GM13977 (cell line): ENCODE measurements at regions not wholly inside any gene's neighbourhood (a gene's known extent, or its start where the extent isn't known, plus 50 kb on each side); places are given as distances from the start of the nearest gene placed in this dataset.

ENCODE experiments used
- DNase-seq: peaks from one replicate; pipeline ENCODE4 v3.0.0; 2012; ENCODE audit warnings: low spot score
- in situ Hi-C: fragments of 300-500 bp; cut with MboI; formaldehyde crosslinking; loops from one replicate; pipeline ENCODE4 v1.12.0; 2022; ENCODE audit warnings: low sequenced_read_pairs, low pct_unique_long_range_greater_than_20kb, mixed read lengths, inconsistent platforms; ENCODE audit not compliant: unreplicated experiment
- TF ChIP-seq, protein P1 (sequence below): IDR thresholded peaks from 2 replicates; pipeline ENCODE4 v1.5.1; 2012; ENCODE audit warnings: mild to moderate bottlenecking, control low read depth; ENCODE audit not compliant: insufficient read depth; ENCODE audit errors: extremely low read depth, missing control alignments

DNA sequence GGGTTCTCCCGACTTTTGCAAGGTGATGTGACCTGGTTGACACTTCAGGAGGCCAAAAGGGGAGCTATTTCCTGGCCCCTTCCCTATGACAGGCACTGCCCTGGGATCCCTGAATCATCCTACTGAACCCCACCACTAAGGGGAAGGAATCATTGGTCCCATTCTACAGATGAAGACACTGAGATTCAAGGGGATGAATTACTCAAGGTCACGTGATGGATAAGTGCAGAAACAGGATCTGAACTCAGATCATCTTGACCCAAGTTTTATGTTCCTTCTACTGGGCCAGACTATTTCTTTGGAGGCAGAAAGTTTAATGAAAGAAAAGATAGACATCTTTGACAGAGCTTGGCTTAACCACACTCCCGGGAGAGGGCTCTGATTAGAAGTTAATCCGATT lies 258.7 kb downstream of the RRAGC start:
- TF ChIP-seq, protein P1, sequence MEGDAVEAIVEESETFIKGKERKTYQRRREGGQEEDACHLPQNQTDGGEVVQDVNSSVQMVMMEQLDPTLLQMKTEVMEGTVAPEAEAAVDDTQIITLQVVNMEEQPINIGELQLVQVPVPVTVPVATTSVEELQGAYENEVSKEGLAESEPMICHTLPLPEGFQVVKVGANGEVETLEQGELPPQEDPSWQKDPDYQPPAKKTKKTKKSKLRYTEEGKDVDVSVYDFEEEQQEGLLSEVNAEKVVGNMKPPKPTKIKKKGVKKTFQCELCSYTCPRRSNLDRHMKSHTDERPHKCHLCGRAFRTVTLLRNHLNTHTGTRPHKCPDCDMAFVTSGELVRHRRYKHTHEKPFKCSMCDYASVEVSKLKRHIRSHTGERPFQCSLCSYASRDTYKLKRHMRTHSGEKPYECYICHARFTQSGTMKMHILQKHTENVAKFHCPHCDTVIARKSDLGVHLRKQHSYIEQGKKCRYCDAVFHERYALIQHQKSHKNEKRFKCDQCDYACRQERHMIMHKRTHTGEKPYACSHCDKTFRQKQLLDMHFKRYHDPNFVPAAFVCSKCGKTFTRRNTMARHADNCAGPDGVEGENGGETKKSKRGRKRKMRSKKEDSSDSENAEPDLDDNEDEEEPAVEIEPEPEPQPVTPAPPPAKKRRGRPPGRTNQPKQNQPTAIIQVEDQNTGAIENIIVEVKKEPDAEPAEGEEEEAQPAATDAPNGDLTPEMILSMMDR: no peak
- in situ Hi-C loops: no loop called here
- no peak for DNase-seq

DNA sequence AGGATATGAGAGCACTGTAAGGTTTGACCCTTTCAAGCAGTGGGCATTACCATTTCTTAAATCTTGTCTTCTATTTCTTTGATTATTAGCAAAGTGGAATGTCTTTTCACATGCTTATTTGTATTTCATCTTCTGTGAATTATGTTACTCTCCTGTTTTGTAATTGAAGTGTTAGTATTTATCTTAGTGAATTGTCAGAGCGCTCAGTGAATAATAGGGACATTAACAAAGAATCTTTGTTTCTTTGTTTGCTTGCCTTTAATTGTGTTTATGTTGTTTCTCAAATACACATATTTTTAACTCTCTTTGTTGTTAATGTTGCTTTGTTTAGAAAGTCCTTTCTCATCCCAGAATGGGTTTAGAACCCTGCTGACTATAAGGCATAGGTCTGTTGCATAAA lies 259.3 kb downstream of the RRAGC start:
- in situ Hi-C loops: no loop called here
- no peak for DNase-seq
- TF ChIP-seq, protein P1: no peak

DNA sequence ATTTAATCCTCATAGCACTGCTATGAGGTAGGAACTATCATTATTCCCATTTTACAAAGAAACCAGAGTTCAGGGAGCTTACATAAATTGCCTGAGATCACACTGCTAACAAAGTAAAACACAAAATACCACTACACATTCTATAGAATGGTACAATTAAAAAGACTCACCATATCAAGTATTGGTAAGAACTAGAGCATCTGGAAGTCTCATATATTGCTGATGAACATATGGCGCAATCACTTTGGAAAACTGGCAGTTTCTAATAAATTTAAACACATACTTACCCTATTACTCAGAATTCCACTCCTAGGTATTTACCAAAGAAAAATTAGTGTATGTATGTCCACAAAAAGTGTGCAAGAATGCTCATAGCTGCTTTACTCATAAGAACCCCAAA lies 261.5 kb downstream of the RRAGC start:
- DNase-seq: no peak
- TF ChIP-seq, protein P1: no peak
- in situ Hi-C loops: no loop called here

DNA sequence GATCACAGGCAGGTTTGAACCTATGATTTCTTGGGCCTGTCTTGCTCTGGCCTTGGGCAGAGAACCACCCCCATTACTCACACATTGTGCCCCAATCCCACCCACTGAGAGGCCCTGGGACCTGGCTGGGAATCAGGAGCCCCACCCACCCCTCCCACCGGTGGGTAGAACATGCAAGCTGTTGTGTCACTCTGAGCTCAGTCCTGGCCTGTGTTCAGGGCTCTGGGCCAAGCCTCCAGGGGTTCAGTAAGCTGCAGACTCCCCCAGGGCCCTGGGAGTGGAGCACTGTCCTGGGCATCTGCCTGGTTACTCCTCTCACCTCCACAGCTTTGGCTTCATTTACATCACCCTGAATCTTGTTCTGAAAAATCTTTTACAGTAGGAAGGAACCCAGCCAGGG lies 270.5 kb downstream of the RRAGC start:
- in situ Hi-C loops: no loop called here
- TF ChIP-seq, protein P1: no peak
- no peak for DNase-seq

DNA sequence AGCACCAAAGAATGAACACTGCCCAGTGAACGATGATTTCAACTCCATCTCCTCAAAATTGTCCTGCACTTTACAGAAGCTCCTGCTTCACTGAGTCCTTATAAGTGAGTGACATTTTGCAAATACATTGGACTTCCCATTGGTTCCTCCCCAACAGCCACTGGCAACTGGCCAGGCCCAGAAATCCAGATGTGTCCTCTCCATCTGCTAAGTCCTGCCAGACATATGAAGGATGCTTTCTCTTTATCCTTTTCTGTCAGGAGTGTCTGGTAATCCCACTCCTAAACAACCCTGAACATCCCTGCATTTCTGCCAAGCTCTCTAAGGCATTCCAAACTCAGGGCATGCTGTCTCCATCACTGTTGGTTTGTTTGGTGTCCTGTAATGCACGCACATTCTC lies 271.8 kb downstream of the RRAGC start:
- in situ Hi-C loops: no loop called here
- DNase-seq: no peak
- TF ChIP-seq, protein P1: no peak

DNA sequence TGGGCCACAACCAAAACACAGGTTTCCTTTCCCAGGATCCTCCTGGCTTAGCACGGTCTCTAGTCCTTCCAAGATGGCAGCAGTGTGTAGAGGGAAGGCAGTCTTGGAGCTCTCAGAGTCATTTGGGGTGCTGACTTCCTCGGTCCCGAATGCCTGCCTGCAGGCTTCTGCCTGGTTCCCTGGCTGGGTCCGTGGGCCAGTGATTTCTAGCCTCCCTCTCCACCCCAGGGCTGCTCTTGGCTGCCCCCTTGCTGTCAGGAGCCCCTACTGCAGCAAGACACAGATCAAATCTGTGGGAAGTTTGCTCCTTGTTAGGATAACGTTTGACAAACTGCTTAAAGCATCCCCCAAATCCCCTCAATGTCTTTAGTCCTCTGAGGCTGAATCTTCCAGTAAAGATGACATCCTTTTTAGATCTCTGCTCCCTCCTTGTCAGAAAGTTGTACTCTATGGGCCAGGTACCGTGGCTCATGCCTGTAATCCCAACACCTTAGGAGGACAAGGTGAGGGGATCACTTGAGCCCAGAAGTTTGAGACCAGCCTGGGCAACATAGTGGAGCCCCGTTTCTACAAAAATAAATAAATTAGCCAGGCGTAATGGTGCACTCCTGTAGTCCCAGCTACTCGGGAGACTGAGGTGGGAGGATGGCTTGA lies 272.5 kb downstream of the RRAGC start:
- TF ChIP-seq, protein P1: peak; percentile 94
- peak; percentile 80 for DNase-seq
- in situ Hi-C loops: no loop called here
